ENCODE measurements at regions not wholly inside any gene's neighbourhood (a gene's known extent, or its start where the extent isn't known, plus 50 kb on each side); places are given as distances from the start of the nearest gene placed in this dataset.

GRCh38 chr12:16685107-16685506, 79.1 kb upstream of the LMO3 start:
- DNase-seq (ENCODE audit: insufficient read length, low spot score) = no peak
- FAIRE-seq = no peak
- TF ChIP-seq, protein P1, sequence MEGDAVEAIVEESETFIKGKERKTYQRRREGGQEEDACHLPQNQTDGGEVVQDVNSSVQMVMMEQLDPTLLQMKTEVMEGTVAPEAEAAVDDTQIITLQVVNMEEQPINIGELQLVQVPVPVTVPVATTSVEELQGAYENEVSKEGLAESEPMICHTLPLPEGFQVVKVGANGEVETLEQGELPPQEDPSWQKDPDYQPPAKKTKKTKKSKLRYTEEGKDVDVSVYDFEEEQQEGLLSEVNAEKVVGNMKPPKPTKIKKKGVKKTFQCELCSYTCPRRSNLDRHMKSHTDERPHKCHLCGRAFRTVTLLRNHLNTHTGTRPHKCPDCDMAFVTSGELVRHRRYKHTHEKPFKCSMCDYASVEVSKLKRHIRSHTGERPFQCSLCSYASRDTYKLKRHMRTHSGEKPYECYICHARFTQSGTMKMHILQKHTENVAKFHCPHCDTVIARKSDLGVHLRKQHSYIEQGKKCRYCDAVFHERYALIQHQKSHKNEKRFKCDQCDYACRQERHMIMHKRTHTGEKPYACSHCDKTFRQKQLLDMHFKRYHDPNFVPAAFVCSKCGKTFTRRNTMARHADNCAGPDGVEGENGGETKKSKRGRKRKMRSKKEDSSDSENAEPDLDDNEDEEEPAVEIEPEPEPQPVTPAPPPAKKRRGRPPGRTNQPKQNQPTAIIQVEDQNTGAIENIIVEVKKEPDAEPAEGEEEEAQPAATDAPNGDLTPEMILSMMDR (IDR thresholded peaks at IDR 0.05; ENCODE audit: insufficient read depth, missing control alignments) = no peak

GRCh38 chr12:16681196-16681595, 75.2 kb upstream of the LMO3 start:
- TF ChIP-seq, protein P1 (IDR thresholded peaks at IDR 0.05; ENCODE audit: insufficient read depth, missing control alignments) = no peak
- FAIRE-seq (no peak), DNase-seq (ENCODE audit: insufficient read length, low spot score) (no peak)

- DNase-seq (ENCODE audit: insufficient read length, low spot score) (no peak), FAIRE-seq (no peak)
- TF ChIP-seq, protein P1 (IDR thresholded peaks at IDR 0.05; ENCODE audit: insufficient read depth, missing control alignments) = no peak
Observed at GRCh38 chr12:16675438-16675837, 69.5 kb upstream of the LMO3 start.

GRCh38 chr12:16674885-16675284, 68.9 kb upstream of the LMO3 start:
- TF ChIP-seq, protein P1 (IDR thresholded peaks at IDR 0.05; ENCODE audit: insufficient read depth, missing control alignments) = no peak
- no peak for FAIRE-seq
- DNase-seq (ENCODE audit: insufficient read length, low spot score) = no peak

GRCh38 chr12:16670456-16671050, 64.6 kb upstream of the LMO3 start:
- DNase-seq (ENCODE audit: insufficient read length, low spot score) (no peak), FAIRE-seq (no peak)
- TF ChIP-seq, protein P1 (IDR thresholded peaks at IDR 0.05; ENCODE audit: insufficient read depth, missing control alignments) = no peak

- FAIRE-seq = peak; percentile 66
- no peak for DNase-seq (ENCODE audit: insufficient read length, low spot score)
Observed at GRCh38 chr12:16669756-16670155, 63.8 kb upstream of the LMO3 start.

GRCh38 chr12:16668198-16668597, 62.2 kb upstream of the LMO3 start:
- no peak for DNase-seq (ENCODE audit: insufficient read length, low spot score)
- TF ChIP-seq, protein P1 (IDR thresholded peaks at IDR 0.05; ENCODE audit: insufficient read depth, missing control alignments) = no peak
- FAIRE-seq = no peak

More at GRCh38 chr12:16669756-16670155, 63.8 kb upstream of the LMO3 start:
- TF ChIP-seq, protein P1 (IDR thresholded peaks at IDR 0.05; ENCODE audit: insufficient read depth, missing control alignments) = no peak

Data from D721Med (cell line).